ENCODE measurements at regions not wholly inside any gene's neighbourhood (a gene's known extent, or its start where the extent isn't known, plus 50 kb on each side); places are given as distances from the start of the nearest gene placed in this dataset.

DNA sequence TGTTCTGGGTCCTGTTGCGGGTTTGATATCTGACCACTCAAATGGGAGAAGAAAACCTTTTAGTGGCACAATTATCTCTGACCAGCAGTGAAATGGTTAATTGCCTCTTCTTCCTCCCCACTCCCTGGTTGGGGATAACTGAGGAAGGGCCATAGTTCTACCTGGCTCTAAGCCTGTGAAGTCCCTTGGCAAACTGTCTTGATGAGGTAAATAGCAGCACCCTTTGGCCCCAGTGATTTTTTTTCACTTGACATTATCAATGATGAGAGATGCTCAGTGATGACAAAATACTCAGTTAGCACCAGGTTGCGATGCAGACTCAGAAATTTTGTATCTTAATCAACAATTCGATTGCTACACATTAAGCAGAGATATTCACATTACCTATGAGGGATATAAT is 515.7 kb downstream of the PSAT1 start:
- no peak for TF ChIP-seq EZH2phosphoT487 (IDR thresholded peaks at IDR 0.05; ENCODE audit: low read depth)
- TF ChIP-seq, protein P1, sequence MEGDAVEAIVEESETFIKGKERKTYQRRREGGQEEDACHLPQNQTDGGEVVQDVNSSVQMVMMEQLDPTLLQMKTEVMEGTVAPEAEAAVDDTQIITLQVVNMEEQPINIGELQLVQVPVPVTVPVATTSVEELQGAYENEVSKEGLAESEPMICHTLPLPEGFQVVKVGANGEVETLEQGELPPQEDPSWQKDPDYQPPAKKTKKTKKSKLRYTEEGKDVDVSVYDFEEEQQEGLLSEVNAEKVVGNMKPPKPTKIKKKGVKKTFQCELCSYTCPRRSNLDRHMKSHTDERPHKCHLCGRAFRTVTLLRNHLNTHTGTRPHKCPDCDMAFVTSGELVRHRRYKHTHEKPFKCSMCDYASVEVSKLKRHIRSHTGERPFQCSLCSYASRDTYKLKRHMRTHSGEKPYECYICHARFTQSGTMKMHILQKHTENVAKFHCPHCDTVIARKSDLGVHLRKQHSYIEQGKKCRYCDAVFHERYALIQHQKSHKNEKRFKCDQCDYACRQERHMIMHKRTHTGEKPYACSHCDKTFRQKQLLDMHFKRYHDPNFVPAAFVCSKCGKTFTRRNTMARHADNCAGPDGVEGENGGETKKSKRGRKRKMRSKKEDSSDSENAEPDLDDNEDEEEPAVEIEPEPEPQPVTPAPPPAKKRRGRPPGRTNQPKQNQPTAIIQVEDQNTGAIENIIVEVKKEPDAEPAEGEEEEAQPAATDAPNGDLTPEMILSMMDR (IDR thresholded peaks at IDR 0.05; ENCODE audit: low read depth, low read length) = no peak
- H3K4me1 ChIP-seq (ENCODE audit: low read length) = no peaks in the 10 kb centered on the region
- no peaks in the 10 kb centered on the region for H3K9me3 ChIP-seq (ENCODE audit: insufficient read depth, low read length)
- no peak overlapping the region for H2AFZ ChIP-seq (ENCODE audit: low read depth, low read length)
- no peak overlapping the region for H3K4me2 ChIP-seq (ENCODE audit: low read length)
- no peaks in the 10 kb centered on the region for H3K36me3 ChIP-seq (replicated peaks; ENCODE audit: low read depth, low read length)
- H4K20me1 ChIP-seq (ENCODE audit: insufficient read depth, low read length) = no peaks in the 10 kb centered on the region
- no peak overlapping the region for H3K9ac ChIP-seq (ENCODE audit: low read length)
- H3K27me3 ChIP-seq (ENCODE audit: low read depth, low read length) = no peaks in the 10 kb centered on the region
- no peak overlapping the region for H3K27ac ChIP-seq (ENCODE audit: low read length)
- no peak overlapping the region for H3K4me3 ChIP-seq (ENCODE audit: low read length)
- H3K79me2 ChIP-seq (ENCODE audit: low read length) = no peaks in the 10 kb centered on the region

DNA sequence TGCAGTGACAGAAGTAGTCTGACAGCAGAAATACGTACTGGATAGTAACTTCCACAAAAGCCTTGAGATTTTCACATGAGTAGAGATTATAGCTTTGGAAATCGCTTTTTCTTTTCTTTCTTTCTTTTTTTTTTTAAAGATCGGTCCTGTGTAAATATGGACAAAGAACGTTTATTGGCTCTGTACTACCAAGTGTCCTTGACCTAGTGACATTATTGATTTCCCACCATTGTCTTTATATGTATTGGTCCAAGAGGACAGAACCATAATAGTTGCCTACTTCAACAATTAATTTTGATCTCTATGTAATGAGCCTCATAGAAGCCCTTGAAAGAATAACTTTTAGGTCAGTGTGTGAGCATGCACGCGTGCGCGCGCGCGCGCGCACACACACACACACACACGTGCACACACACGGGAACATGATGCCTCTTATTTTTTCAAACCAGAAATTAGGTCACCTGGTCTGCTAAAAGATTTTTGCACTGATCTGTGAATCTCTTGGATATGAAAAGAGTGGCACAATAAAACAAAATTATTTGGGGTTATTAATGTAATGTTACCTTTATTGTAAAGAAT is 516.8 kb downstream of the PSAT1 start:
- Histone ChIP-seq H3K79me2 (ENCODE audit: low read length) (no peaks in the 10 kb centered on the region), H4K20me1 (ENCODE audit: insufficient read depth, low read length) (no peaks in the 10 kb centered on the region), H3K4me2 (ENCODE audit: low read length) (no peak overlapping the region), H3K4me3 (ENCODE audit: low read length) (no peak overlapping the region), H3K27me3 (ENCODE audit: low read depth, low read length) (no peaks in the 10 kb centered on the region), H3K27ac (ENCODE audit: low read length) (no peak overlapping the region), H3K4me1 (ENCODE audit: low read length) (no peaks in the 10 kb centered on the region), H3K9ac (ENCODE audit: low read length) (no peak overlapping the region), H3K9me3 (ENCODE audit: insufficient read depth, low read length) (no peaks in the 10 kb centered on the region), H2AFZ (ENCODE audit: low read depth, low read length) (no peak overlapping the region), H3K36me3 (replicated peaks; ENCODE audit: low read depth, low read length) (no peaks in the 10 kb centered on the region)
- TF ChIP-seq, protein P1 (IDR thresholded peaks at IDR 0.05; ENCODE audit: low read depth, low read length) = no peak
- TF ChIP-seq EZH2phosphoT487 (IDR thresholded peaks at IDR 0.05; ENCODE audit: low read depth) = no peak

DNA sequence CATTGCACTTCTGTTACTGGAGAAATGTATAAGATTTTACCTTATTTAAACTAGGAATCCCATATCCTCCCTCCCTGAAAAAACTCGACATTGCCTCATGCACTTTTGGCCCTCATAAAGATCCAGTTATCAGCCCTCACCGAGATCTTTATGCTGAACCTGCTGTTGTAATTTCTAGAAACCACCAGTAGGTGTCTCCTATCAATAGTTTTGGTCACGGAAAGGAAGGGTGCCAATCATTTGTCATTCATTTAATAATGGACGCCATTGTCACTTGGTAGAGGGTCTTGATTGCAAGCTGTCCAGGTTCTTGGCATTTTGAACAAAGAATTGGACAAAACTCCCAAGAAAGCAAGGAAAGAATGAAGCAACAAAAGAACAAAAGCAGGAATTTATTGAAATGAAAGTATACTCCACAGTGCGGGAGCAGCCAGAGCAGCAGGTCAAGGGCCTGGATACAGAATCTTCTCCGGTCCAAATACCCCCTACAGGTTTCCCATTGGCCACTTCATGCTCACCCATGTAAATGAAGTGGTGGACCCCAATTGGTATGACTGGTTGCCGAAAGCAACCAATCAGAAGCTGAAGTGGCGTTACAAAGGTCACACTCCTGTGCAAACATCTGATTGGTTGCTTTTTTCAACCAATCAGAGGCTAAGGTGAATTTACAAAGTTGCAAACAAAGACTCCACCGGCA is 524.3 kb downstream of the PSAT1 start:
- no peak overlapping the region for H3K27ac ChIP-seq (ENCODE audit: low read length)
- H3K36me3 ChIP-seq (replicated peaks; ENCODE audit: low read depth, low read length) = no peaks in the 10 kb centered on the region
- peak overlapping the region; percentile 73 for H3K4me3 ChIP-seq (ENCODE audit: low read length)
- H2AFZ ChIP-seq (ENCODE audit: low read depth, low read length) = peak overlapping the region; percentile 97
- no peaks in the 10 kb centered on the region for H3K9me3 ChIP-seq (ENCODE audit: insufficient read depth, low read length)
- H3K27me3 ChIP-seq (ENCODE audit: low read depth, low read length) = no peaks in the 10 kb centered on the region
- 0 out of 2 replicates have a peak overlapping the region, but pooled peaks have one; percentile 15 for H3K9ac ChIP-seq (ENCODE audit: low read length)
- H3K4me2 ChIP-seq (ENCODE audit: low read length) = peak overlapping the region; percentile 75
- TF ChIP-seq EZH2phosphoT487 (IDR thresholded peaks at IDR 0.05; ENCODE audit: low read depth) = no peak
- TF ChIP-seq, protein P1 (IDR thresholded peaks at IDR 0.05; ENCODE audit: low read depth, low read length) = peak; percentile 74
- H3K79me2 ChIP-seq (ENCODE audit: low read length) = no peaks in the 10 kb centered on the region
- no peaks in the 10 kb centered on the region for H4K20me1 ChIP-seq (ENCODE audit: insufficient read depth, low read length)
- peaks cover 6% of the 10 kb centered on the region for H3K4me1 ChIP-seq (ENCODE audit: low read length)

DNA sequence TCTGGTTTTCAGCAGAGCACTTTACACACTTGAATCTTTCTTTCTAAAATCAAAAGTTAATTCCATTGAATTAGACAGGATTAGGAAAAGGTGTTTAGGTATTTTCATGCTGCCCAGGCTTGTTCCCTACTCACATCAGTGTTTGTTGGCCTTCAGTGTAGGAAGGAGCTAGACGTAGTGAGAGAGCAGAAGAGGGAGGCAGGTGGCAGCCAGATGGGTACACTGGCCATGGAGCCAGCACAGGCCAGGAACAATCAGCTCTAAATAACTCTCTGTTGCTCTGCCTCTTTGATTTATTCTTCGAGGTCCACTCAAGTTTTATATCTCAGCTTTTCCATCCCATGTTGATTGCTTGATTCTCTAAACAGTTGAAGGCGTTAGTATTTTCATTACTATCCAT is 529.6 kb downstream of the PSAT1 start:
- no peaks in the 10 kb centered on the region for H3K9me3 ChIP-seq (ENCODE audit: insufficient read depth, low read length)
- H3K9ac ChIP-seq (ENCODE audit: low read length) = no peak overlapping the region
- peaks cover 2% of the 10 kb centered on the region for H3K4me1 ChIP-seq (ENCODE audit: low read length)
- H3K27ac ChIP-seq (ENCODE audit: low read length) = no peak overlapping the region
- H3K4me2 ChIP-seq (ENCODE audit: low read length) = no peak overlapping the region
- TF ChIP-seq EZH2phosphoT487 (IDR thresholded peaks at IDR 0.05; ENCODE audit: low read depth) = no peak
- TF ChIP-seq, protein P1 (IDR thresholded peaks at IDR 0.05; ENCODE audit: low read depth, low read length) = no peak
- no peaks in the 10 kb centered on the region for H4K20me1 ChIP-seq (ENCODE audit: insufficient read depth, low read length)
- no peaks in the 10 kb centered on the region for H3K36me3 ChIP-seq (replicated peaks; ENCODE audit: low read depth, low read length)
- H3K27me3 ChIP-seq (ENCODE audit: low read depth, low read length) = no peaks in the 10 kb centered on the region
- H3K79me2 ChIP-seq (ENCODE audit: low read length) = no peaks in the 10 kb centered on the region
- no peak overlapping the region for H3K4me3 ChIP-seq (ENCODE audit: low read length)
- no peak overlapping the region for H2AFZ ChIP-seq (ENCODE audit: low read depth, low read length)
